Fibroblast of skin of left biceps (primary cell): ENCODE measurements at regions not wholly inside any gene's neighbourhood (a gene's known extent, or its start where the extent isn't known, plus 50 kb on each side); places are given as distances from the start of the nearest gene placed in this dataset.
A peak's percentile ranks its signal among the peaks of the same experiment; 100 is the strongest.

Source experiments
- DNase-seq, 2 experiments: peaks; one replicate each; pipeline ENCODE4 v3.0.0-alpha.2; 2013; ENCODE audit warnings: low read depth in 2 of 2

DNA sequence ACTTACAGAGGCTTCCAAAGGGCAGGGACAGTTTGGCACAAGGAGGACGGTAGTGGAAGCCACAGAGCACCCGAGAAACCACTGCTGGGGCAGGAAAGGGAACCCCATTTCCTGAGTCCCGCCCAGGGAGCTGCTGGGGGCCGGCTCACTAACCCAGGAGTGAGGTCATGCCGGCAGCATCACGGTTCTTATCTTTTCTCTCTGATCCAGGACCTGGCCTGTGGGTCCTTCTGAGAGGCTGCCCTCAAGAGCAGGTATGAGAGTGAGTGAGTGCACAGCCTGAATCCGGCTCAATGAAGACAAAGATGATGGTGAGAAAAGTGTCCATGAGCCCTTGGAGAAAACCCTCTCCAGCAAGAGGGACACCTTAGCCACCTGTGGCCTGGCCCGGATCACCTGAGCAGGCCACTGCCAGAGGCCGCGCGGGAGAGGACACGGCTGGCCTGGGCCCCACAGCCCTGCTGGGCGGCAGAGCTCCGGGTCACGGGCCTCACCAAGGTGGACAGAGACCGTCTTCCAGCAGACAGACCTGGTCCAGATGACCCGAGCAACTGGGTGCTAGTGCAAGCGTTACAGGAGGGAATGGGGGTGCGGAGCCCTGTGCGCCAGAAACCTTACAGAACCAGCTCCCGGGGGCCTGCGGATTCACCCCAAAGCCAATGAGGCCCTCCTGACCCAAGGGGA is 94.9 kb downstream of the RIPK4 start:
- DNase-seq = no peak

DNA sequence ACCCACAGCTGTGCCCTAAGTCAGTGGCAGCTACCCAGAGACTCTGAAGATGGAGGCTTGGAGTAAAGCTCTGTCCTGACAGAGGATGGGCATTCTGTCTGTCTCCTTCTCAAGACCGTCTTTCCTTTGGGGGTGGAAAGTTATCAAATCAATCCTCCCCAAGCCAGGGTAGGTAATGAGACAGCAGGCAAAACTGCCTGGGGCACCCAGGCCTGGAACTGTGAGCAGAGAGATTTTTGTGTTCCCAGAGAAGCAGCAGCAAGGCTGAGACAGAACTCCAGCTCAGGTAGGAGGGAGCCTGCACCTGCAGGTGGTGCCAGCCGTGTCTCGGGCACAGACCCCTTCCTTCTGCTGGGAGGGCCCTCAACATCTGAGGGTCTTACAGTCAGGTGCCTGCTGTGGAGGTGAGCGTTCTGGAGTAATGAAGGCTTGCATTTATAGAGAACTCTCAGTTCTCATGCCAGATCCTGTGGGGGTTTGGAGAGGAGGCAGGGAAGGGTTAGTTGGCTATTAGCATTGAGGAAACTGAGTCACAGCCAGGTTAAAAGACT is 95.6 kb downstream of the RIPK4 start:
- no peak for DNase-seq

DNA sequence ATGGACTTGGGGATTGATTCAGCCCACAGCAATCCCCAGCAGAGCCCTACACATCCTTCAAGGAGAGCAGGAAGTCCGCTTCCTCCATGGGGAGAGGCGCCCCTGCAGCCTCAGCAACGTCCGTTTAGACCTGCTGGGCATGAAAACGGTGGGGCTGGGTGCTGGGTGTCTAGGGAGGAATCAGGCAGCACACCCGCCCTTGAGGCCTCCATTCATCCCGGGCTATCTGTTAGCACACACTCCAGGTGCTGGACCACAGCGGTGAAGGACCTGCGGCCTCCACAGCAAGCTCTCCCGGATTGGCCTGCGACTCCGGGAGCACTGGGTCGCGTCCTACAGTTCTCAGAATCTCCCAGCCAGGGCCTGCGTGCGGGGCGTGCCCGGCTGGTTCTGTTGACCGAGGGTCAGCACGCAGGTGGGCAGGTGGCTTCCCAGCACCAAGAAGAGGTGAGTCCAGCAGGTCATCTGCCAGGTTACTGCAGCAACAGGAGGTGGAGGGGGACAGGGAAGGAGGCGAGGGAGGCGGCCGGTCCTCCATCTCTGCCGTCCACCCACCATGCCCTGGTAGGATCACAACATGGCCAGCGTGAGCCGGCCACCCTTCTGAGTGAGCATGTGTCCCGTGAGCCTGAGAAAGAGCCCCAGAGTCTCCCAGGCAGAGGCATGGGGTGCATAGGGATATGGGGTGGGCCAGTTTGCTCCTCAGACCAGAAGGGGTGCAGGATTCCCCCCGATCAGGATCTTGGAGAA is 96.6 kb downstream of the RIPK4 start:
- no peak for DNase-seq

- no peak for DNase-seq
Measured at GRCh38 chr21:41669533-41669830, 97.4 kb downstream of the RIPK4 start.

GRCh38 chr21:41668686-41669532 is 97.9 kb downstream of the RIPK4 start:
- no peak for DNase-seq

GRCh38 chr21:41668051-41668541 is 98.8 kb downstream of the RIPK4 start:
- no peak for DNase-seq

GRCh38 chr21:41667136-41667535 is 99.7 kb downstream of the RIPK4 start:
- no peak for DNase-seq

GRCh38 chr21:41666641-41667081 is 100.2 kb downstream of the RIPK4 start:
- no peak for DNase-seq

DNA sequence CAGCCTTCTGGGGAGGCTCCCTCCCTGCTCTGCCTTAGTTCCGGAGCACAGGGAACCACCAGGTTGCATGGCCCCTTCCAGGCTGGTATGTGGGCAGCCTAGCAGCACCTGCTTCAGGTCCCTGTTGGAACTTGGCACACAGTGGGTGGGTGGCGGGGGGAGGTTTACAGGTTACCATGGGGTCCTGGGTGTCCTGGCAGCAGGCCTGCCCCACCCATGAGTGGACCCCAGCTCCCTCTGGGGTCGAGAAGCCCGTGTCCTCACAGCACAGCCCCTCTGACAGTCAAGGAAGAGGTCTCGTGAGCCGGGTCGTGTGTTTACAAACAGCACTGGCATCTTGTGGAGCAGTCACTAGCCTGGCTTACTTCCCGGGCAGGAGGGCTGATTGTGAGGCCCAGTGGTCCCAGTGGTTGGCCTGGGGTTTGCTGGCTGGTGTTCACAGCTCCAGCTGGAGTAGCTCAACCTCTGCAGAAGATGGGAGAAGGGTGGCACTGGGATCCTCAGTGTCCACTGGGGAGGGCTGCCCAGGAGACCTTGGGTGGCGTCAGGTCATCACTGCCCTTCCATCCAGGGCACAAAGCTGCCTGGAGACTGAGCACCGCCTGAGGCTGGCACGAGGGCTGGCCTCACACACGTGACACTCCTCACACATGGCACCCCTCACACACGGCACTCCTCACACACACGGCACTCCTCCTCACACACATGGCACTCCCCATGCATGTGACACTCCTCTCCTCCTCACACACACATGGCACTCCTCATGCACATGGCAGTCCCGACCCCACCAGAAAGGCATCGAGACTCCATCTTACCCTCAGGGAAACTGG is 100.9 kb downstream of the RIPK4 start:
- DNase-seq = no peak

DNA sequence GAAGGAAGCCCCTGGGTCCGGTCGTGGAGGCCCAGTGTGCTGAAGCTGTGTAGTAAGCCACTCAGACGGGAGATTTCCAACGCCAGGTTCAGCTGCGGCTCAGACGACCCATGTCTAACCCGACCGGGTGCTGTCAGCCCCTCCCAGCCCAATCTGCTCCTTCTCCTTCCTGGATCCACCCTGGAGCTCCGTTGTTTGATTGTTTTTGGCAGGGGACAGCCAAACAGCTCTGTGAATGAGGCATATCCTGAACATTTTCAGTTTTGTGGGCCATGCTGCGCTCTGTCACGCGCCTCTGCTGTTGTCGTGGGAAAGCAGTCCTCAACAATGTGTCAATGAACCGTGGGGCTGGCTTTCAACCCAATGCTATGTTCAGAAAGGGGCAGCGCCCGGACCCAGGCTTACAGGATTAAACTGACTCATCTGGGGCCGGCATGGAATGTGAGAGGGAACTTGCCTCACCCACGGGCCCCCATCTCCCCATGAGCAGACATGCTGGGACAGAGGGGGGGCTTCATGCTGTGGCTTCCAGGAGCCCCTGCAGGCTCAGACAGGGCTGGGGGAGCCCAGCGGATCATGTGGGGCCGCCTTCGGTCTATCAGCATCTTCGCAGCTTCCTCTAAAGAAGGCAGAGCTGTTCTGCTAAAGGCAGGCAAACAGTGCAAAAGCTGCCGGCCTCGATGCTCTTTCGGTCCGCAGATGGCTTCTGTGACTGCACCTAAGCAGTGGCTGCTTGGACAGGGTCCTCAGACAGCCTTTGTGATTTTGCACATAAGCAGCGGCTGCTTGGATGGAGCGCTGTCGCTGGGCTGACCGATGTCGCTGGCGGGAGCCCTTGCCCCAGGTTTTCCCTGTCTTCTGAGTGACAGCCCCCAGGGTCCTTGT is 101.7 kb downstream of the RIPK4 start:
- no peak for DNase-seq

DNA sequence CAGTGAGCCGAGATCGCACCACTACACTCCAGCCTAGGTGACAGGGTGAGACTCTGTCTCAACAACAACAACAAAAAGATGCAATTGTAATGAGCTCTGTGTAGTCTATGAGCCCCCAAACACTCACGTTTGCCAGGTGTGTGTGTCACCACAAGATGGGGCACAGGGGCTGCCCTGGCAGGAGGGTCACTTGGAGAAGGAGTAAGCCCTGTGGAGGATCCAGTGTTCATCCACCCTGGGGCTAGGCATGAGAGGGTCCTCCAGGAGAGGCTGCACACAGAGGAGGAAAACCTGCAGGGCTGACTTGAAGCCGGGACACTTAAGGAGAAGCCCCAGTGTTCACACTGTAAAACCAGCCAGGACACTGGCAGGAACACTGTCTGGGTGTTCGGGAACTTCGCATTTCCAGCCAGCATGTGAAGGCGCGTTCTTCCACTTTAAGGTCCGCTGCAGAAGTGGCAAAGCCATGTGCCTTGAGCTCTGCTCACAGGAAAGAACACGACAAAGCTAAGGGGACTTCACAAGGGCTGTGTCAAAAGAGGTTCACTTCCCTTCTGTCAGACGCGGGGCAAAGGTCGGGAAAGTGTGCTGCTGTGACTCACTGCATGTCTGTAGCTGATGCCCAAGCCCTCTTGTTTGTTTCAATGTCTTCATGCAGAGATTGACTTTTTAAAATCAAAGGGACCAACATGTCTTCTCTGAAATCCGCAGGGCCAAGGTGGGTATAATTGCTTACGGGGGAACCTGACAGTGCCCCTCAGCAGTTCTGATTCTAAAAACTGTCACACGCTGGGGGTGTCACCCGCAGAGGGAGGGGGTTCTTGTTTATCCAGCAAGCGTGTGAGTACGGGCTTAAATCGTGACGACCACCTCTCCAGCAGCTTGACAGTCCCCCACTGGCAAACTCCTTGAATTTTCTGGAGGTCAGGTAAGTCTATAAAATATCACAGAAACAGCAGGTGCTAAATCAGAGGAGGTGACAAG is 102.8 kb downstream of the RIPK4 start:
- DNase-seq = no peak

DNA sequence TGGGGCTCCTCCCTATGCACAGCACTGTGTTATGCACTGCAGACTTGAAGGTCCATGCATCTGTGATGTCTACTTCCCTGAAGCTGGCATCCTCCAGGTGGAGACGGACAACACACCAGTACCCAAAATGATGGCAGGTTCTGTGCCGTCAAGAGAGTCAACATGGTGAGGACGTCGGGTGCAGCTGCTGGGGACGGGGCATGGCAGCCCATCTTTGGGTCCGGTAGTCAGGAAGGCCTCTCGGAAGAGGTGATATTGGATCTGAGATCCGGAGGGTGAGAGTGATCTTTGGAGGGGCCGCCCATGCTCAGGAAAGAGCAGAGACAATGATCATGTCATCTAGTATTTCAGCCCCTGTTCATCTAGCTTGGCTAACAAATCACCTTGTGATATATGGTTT is 104.1 kb downstream of the RIPK4 start:
- no peak for DNase-seq

- no peak for DNase-seq
Measured at GRCh38 chr21:41662161-41662560, 104.7 kb downstream of the RIPK4 start.

DNA sequence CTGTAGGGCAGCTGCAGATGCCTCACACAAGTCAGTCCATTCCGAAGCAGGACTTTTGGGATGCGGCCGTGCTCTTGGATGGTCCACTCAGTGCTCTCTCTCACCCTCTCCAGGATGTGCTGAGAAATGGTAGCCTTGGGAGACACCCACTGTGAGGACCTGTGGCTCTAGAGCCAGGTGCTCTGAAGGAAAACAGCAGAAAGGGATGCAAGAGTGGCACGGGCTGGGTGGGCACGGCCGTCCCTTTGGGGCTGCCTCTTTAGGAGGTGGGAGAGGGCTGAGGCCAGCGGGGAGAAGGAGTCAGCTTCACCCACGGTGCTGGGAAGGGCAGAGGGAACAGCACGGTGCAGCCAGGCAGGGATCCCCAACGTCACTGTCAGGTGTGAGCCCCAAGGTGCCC is 106.1 kb downstream of the RIPK4 start:
- DNase-seq = no peak

DNA sequence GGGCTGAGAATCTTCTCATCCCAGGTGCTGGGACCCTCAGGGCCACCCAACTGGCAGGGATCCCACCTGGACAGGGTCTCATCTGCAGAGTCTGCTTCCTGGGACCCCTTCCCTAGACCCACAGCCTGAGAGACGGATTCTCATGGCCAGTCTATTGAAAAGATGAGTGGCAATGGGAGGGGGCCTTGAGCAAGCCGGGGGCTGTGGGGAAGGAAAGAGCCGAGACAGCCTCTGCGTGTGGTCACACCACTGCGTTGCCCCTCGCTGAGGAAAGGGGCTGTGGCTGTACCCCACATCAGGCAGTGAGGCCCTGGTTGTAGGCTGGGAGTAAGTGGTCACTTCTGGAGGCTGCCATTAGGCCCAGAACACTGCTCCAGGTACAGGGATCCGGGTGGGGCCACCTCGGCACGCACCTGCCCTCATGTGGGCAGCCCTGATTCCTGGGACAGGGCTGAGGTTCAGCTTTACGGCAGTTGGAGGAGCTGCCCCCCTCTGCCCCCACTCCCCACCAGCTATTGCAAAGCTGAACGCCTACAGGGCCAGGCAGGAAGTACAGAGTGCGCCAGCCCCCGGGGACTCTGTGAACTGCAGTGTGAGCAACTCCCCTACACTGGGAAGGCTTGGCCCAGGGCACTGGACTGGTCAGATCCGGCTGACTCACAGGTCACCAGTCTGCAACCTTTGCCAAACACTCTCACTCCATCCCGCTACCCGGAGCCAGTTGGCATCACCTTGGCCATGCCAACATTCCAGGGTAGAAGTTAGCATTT is 106.9 kb downstream of the RIPK4 start:
- DNase-seq = no peak

GRCh38 chr21:41656946-41657525 is 109.8 kb downstream of the RIPK4 start:
- DNase-seq = no peak

DNA sequence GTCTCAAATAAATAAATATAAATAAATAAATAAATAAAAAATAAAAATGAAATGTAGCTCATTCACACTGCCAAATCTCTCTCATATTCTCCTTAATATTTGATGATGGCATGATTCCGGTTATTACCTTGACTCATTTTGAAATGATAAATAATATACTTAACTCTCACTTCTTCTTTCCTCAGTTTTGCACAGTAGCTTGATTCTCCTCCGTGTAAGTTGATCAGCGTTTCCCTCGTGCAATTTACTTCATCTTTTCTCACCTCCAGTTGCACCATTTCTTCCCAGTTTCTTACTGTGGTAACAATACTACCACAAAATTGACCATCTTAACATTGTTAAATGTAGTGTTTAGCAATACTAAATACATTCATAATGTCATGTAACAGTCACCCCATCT is 111.6 kb downstream of the RIPK4 start:
- DNase-seq = no peak

DNA sequence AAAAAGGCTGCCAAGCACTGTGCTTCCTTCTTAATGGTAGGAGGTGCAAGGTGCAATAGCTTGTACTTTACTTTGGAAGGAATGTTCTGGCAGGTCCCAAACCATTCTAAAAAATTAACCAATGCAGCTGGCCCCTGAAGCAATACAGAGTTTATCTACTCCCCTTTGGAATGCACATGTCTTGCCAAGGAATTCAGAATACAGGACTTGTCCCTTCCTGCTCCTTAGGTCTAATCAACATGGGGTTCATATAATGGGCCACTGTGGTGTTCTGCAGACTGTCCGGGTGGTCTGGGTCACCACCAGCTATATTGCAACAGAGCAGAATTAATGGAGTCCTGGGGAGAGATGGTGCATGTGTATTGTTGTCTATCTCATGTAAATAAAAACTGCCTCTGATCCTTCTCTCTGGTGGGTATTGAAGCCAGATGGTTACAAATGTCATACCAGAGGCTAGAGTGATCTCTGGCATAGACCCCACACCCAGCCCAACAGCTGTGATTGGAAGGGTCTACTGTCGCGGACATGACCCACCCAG is 112.8 kb downstream of the RIPK4 start:
- DNase-seq = peak in 1 of 2 experiments; percentile 54
